GM10248 (cell line): ENCODE measurements at regions not wholly inside any gene's neighbourhood (a gene's known extent, or its start where the extent isn't known, plus 50 kb on each side); places are given as distances from the start of the nearest gene placed in this dataset.
"Not testable (repeated sequence)": the region's sequence is repeated elsewhere in the genome, so short reads cannot be mapped to it uniquely, and the experiment has no call there.

ENCODE experiments used
- CTCF ChIA-PET: fragments of 300-600 bp; sonication (Branson Sonifier 250); formaldehyde crosslinking; extraction: SDS; loops from one replicate; lab custom pipeline; 2021; ENCODE audit warnings: antibody characterized with exemption; lab: Yijun Ruan, JAX
- POLR2A ChIA-PET: fragments of 350-650 bp; sonication (Branson Sonifier 250); formaldehyde crosslinking; extraction: SDS; loops from one replicate; lab custom pipeline; 2020; ENCODE audit warnings: antibody characterized with exemption; lab: Yijun Ruan, JAX
- DNase-seq: peaks from one replicate; pipeline ENCODE4 v3.0.0; 2012; ENCODE audit errors: extremely low spot score
- CTCF ChIP-seq: IDR thresholded peaks from 2 replicates; pipeline ENCODE4 v1.5.1; 2012; ENCODE audit warnings: mild to moderate bottlenecking, low read depth; ENCODE audit errors: extremely low read depth, missing control alignments, control extremely low read depth

- TF ChIP-seq CTCF, result no peak
- CTCF ChIA-PET, result no interaction called here
- no peak for DNase-seq
- POLR2A ChIA-PET, result no interaction called here
These were observed 162.4 kb upstream of the IL15 start for GRCh38 chr4:141473952-141474351.

GRCh38 chr4:141480950-141481349, 155.4 kb upstream of the IL15 start:
- ChIA-PET CTCF (no interaction called here), POLR2A (no interaction called here)
- no peak for DNase-seq
- TF ChIP-seq CTCF, result no peak

GRCh38 chr4:141484298-141484697, 152.1 kb upstream of the IL15 start:
- DNase-seq, CTCF ChIA-PET: not testable (repeated sequence)

GRCh38 chr4:141486375-141486997, 149.9 kb upstream of the IL15 start:
- no peak for DNase-seq
- TF ChIP-seq CTCF, result no peak
- CTCF ChIA-PET, result interaction anchor here (0.8 to 1.0 kb wide), 3 partner anchors 13 to 137 kb away, joined by 3 read pairs; no protein-coding TSS in a partner anchor
- POLR2A ChIA-PET, result no interaction called here

More at GRCh38 chr4:141484298-141484697, 152.1 kb upstream of the IL15 start:
- POLR2A ChIA-PET, result not testable (repeated sequence)

GRCh38 chr4:141497627-141498026, 138.8 kb upstream of the IL15 start:
- no peak for TF ChIP-seq CTCF
- DNase-seq, result peak; percentile 12
- POLR2A ChIA-PET, result no interaction called here
- CTCF ChIA-PET, result interaction anchor here (1.3 kb wide), 1 partner anchor 9 kb away, joined by 9 read pairs; no protein-coding TSS in a partner anchor

GRCh38 chr4:141499261-141499853, 137.0 kb upstream of the IL15 start:
- no peak for TF ChIP-seq CTCF
- ChIA-PET POLR2A (no interaction called here), CTCF (interaction anchor here (0.9 to 1.3 kb wide), 2 partner anchors 11 to 13 kb away, joined by 3 to 4 read pairs; no protein-coding TSS in a partner anchor)
- DNase-seq, result no peak

GRCh38 chr4:141501395-141501794, 135.0 kb upstream of the IL15 start:
- ChIA-PET CTCF (no interaction called here), POLR2A (no interaction called here)
- no peak for DNase-seq
- TF ChIP-seq CTCF, result no peak
